Uterus (tissue), 2 donors: ENCODE measurements at regions not wholly inside any gene's neighbourhood (a gene's known extent, or its start where the extent isn't known, plus 50 kb on each side); places are given as distances from the start of the nearest gene placed in this dataset.

Source experiments
- POLR2A ChIP-seq, 2 donors: fragments of 450-650 bp; IDR thresholded peaks; one replicate each; pipeline ENCODE4 v1.6.1; 2016; ENCODE audit warnings: antibody characterized with exemption in 2 of 2, mild to moderate bottlenecking in 1 of 2, moderate library complexity in 1 of 2
- TF ChIP-seq, protein P1 (sequence below), 4 experiments: fragments of 200-600 bp in 2 of 4; fragments of 450-650 bp in 2 of 4; sonication (generic) in 2 of 4; IDR thresholded peaks; one replicate each; pipeline ENCODE4 v1.5.1; 2016 to 2019; ENCODE audit warnings: antibody characterized with exemption in 4 of 4, mild to moderate bottlenecking in 2 of 4, moderate library complexity in 1 of 4

GRCh38 chr13:73317140-73317539 is 258.3 kb downstream of the KLF5 start:
- TF ChIP-seq, protein P1, sequence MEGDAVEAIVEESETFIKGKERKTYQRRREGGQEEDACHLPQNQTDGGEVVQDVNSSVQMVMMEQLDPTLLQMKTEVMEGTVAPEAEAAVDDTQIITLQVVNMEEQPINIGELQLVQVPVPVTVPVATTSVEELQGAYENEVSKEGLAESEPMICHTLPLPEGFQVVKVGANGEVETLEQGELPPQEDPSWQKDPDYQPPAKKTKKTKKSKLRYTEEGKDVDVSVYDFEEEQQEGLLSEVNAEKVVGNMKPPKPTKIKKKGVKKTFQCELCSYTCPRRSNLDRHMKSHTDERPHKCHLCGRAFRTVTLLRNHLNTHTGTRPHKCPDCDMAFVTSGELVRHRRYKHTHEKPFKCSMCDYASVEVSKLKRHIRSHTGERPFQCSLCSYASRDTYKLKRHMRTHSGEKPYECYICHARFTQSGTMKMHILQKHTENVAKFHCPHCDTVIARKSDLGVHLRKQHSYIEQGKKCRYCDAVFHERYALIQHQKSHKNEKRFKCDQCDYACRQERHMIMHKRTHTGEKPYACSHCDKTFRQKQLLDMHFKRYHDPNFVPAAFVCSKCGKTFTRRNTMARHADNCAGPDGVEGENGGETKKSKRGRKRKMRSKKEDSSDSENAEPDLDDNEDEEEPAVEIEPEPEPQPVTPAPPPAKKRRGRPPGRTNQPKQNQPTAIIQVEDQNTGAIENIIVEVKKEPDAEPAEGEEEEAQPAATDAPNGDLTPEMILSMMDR (IDR thresholded peaks at IDR 0.05), result no peak
- TF ChIP-seq POLR2A (IDR thresholded peaks at IDR 0.05), result no peak
